ENCODE measurements at regions not wholly inside any gene's neighbourhood (a gene's known extent, or its start where the extent isn't known, plus 50 kb on each side); places are given as distances from the start of the nearest gene placed in this dataset.

DNA sequence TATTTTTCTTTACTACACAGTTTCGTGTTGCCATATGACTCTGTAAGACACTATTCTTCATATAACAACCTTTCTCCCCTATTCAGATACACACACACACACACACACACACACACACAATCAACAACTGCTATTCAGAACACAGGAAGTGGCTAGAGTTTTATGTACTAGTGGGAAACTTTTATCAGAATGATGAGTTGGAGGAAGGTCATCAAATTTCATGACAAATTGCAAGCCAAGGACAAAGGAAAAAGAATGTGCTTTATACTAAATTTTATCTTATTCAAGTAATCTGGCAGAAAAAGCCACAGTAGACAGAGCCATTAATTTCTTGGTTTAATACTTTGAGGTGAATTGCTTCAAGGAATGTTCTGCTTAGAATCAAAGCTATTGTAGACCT is 899.8 kb downstream of the ROBO2 start:
- no peaks in the 10 kb centered on the region for H3K27me3 ChIP-seq (ENCODE audit: control insufficient read depth, insufficient read depth, low read length)
- POLR2A ChIA-PET = no interaction called here
- H3K4me3 ChIP-seq (ENCODE audit: low read depth, low read length) = no peak overlapping the region
- TF ChIP-seq, protein P1, sequence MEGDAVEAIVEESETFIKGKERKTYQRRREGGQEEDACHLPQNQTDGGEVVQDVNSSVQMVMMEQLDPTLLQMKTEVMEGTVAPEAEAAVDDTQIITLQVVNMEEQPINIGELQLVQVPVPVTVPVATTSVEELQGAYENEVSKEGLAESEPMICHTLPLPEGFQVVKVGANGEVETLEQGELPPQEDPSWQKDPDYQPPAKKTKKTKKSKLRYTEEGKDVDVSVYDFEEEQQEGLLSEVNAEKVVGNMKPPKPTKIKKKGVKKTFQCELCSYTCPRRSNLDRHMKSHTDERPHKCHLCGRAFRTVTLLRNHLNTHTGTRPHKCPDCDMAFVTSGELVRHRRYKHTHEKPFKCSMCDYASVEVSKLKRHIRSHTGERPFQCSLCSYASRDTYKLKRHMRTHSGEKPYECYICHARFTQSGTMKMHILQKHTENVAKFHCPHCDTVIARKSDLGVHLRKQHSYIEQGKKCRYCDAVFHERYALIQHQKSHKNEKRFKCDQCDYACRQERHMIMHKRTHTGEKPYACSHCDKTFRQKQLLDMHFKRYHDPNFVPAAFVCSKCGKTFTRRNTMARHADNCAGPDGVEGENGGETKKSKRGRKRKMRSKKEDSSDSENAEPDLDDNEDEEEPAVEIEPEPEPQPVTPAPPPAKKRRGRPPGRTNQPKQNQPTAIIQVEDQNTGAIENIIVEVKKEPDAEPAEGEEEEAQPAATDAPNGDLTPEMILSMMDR (IDR thresholded peaks at IDR 0.05; ENCODE audit: insufficient read depth, low read depth, low read length) = no peak
- DNase-seq (ENCODE audit: low read depth) = peak; percentile 9
- no peaks in the 10 kb centered on the region for H3K36me3 ChIP-seq (ENCODE audit: control insufficient read depth, insufficient read depth, low read length)
- CTCF ChIA-PET = no interaction called here

DNA sequence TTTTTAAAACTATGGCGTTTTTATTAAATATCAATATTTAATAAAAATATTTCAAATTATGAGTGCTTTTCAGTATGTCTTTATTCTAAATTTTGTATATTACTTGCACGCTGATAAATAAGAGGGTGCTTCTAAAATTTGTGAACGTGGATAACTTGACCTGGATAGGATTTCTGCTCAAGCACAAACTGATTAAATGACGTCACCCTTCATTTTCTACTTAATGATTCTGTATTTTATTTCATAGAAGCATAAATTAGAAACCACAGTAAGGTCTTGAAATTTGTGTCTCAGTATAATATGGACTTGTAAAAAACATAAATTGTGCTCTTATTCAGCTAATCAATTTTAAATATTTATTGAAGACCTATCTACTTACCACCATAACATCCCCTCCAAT is 903.7 kb downstream of the ROBO2 start:
- no peaks in the 10 kb centered on the region for H3K36me3 ChIP-seq (ENCODE audit: control insufficient read depth, insufficient read depth, low read length)
- H3K4me3 ChIP-seq (ENCODE audit: low read depth, low read length) = no peak overlapping the region
- TF ChIP-seq, protein P1 (IDR thresholded peaks at IDR 0.05; ENCODE audit: insufficient read depth, low read depth, low read length) = no peak
- no peak for DNase-seq (ENCODE audit: low read depth)
- ChIA-PET CTCF (no interaction called here), POLR2A (no interaction called here)
- no peaks in the 10 kb centered on the region for H3K27me3 ChIP-seq (ENCODE audit: control insufficient read depth, insufficient read depth, low read length)

DNA sequence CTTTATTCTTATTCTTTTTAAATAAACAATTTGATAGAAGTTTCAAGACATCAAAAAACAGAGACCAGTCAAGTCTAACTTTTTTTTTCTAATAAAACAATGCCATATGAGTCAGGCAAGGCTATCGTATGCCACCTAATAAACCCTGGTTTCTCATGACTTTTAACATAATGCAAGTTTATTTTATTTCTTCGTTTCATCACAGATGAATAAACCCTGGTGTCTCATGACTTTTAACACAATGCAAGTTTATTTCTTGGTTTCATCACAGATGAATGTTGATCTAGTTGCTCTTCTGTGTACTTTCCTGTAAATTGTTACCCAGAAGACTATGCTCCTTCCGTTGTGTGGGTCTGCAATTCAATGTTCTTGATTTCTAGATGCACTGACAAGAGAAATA is 905.4 kb downstream of the ROBO2 start:
- ChIA-PET CTCF (no interaction called here), POLR2A (no interaction called here)
- Histone ChIP-seq H3K4me3 (ENCODE audit: low read depth, low read length) (no peak overlapping the region), H3K36me3 (ENCODE audit: control insufficient read depth, insufficient read depth, low read length) (no peaks in the 10 kb centered on the region), H3K27me3 (ENCODE audit: control insufficient read depth, insufficient read depth, low read length) (no peaks in the 10 kb centered on the region)
- peak; percentile 11 for DNase-seq (ENCODE audit: low read depth)
- TF ChIP-seq, protein P1 (IDR thresholded peaks at IDR 0.05; ENCODE audit: insufficient read depth, low read depth, low read length) = no peak

DNA sequence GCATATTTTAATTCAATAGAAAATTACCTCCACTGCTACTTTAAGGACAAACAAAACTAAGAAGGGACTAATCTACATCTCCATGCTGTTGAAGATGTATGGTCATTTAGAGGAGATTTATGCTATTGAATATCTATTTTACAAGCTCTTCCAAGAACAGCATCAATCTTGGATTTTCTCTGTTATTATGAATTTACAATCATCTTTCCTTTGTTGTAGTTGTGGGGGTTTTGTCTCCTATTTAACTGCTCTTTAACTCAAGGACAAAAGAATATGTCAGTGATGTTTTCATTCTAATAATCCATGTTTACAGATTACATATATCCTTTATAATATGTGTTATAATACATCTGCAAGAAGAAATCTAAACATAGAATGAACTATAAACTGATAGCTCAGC is 907.8 kb downstream of the ROBO2 start:
- no peak overlapping the region for H3K4me3 ChIP-seq (ENCODE audit: low read depth, low read length)
- ChIA-PET POLR2A (no interaction called here), CTCF (no interaction called here)
- H3K27me3 ChIP-seq (ENCODE audit: control insufficient read depth, insufficient read depth, low read length) = no peaks in the 10 kb centered on the region
- DNase-seq (ENCODE audit: low read depth) = no peak
- TF ChIP-seq, protein P1 (IDR thresholded peaks at IDR 0.05; ENCODE audit: insufficient read depth, low read depth, low read length) = no peak
- H3K36me3 ChIP-seq (ENCODE audit: control insufficient read depth, insufficient read depth, low read length) = no peaks in the 10 kb centered on the region

DNA sequence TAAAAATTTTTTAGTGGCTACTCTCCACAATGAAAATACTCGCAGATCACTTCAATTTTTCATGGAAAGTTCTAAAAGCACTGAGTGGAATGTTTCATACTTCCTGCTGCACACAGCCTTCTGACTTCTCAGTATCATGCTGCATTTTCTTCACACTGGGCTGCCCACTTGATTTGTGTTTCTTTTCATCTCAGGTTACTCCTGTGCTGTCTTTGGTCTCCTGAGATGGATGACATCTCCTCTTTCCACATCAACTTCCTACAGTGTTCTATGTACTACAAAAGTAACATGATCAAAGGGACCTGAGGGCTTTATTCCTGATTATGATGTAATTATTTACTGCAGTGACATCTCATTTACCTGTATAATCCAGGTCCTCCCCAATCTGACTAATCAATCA is 927.7 kb downstream of the ROBO2 start:
- Histone ChIP-seq H3K27me3 (ENCODE audit: control insufficient read depth, insufficient read depth, low read length) (no peaks in the 10 kb centered on the region), H3K36me3 (ENCODE audit: control insufficient read depth, insufficient read depth, low read length) (no peaks in the 10 kb centered on the region), H3K4me3 (ENCODE audit: low read depth, low read length) (no peak overlapping the region)
- ChIA-PET CTCF (no interaction called here), POLR2A (no interaction called here)
- no peak for DNase-seq (ENCODE audit: low read depth)
- TF ChIP-seq, protein P1 (IDR thresholded peaks at IDR 0.05; ENCODE audit: insufficient read depth, low read depth, low read length) = no peak
